Stimulated activated CD4-positive, alpha-beta T cell treated with anti-CD3 and anti-CD28 coated beads, Interleukin-1b, Interleukin-23, amount 100 ng/mL, for 24 hours (primary cell): ENCODE measurements at regions not wholly inside any gene's neighbourhood (a gene's known extent, or its start where the extent isn't known, plus 50 kb on each side); places are given as distances from the start of the nearest gene placed in this dataset.
"Not testable (repeated sequence)": the region's sequence is repeated elsewhere in the genome, so short reads cannot be mapped to it uniquely, and the experiment has no call there.

Experiments
- DNase-seq, 4 experiments: peaks; one replicate each; pipeline ENCODE4 v3.0.0-alpha.2; 2020; ENCODE audit warnings: low read depth in 4 of 4, low spot score in 1 of 4

DNA sequence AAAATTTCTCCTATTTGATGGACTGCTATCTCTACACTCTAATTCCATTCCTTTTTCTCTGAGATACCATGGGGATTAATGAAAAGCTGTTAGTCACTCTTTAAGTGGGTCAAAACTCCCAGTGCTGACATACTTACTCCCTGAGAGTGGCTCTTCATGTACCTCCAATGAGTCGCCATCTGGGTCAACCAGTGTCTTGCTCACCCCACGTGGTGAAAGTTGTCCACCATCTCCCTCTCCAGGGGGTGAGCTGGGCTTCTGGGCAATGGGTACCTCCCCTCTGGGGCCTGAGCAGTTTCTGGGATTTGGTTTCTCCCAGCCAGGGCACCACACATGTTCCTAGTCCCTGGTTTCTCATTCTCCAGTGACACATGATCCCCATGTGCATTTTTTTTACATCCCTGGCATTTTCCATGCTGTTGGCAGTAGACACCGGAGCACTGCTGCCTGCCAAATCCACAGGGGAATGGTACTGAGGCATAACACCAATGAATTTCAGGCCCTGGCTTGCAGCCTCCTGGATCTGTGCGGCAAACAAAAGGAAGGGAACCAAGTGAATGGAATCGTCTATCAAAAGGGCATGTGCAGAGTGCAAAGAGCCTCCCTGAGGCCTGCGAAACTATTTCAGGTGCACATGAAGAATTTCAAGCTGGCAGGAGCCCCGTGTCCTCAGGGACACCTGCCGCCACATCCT lies 817.9 kb upstream of the AMELY start:
- no peak for DNase-seq

DNA sequence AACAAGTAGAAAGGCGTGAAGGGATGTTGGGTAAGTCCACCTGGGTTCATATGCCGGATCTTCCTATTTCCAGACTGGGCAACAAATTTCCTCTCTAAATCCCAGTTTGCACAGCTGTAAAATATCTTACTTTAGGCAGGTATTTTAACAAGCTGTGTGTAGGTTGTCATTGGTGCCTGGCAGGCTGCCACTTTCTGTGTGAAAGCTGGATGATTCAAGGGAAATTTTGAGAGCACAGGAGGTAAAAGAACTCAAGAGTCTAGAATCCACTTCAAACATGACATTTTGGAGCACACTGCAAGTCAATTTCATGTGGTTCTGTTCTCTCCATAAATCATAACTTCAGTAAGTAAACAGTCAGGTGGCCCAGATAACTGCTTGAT lies 817.4 kb upstream of the AMELY start:
- DNase-seq: peak in 1 of 4 experiments; percentile 4

DNA sequence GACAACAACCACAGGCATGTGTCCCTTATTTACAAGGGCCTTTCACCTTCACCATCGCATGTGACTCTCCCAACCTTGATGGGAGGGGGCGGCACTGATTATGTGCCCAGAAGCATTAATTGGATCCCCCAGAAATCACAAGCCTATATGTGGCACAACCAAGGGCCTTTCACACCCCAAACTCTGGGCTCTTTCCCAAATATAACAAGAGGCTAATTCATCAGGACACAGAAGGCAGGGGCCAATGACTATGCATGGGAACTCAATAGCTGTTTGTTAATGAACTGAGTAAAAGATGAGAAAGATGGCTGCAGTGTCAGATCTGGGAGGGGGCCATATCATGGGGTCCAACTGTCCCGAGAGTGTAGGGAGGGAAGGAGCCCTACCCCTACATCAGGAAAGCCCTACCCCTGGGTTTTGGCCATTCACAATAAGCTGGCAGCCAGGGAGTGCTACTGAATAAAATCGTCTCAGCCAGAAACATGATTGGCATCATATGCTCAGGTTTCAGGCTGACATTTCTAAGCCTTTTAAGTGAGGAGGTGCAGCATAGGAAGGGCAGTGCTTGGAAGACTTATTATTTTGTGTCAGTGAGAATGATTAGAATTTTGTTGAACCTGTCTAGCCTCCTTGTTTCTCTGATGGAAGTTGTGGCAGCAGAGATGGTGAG lies 814.4 kb upstream of the AMELY start:
- no peak for DNase-seq

DNA sequence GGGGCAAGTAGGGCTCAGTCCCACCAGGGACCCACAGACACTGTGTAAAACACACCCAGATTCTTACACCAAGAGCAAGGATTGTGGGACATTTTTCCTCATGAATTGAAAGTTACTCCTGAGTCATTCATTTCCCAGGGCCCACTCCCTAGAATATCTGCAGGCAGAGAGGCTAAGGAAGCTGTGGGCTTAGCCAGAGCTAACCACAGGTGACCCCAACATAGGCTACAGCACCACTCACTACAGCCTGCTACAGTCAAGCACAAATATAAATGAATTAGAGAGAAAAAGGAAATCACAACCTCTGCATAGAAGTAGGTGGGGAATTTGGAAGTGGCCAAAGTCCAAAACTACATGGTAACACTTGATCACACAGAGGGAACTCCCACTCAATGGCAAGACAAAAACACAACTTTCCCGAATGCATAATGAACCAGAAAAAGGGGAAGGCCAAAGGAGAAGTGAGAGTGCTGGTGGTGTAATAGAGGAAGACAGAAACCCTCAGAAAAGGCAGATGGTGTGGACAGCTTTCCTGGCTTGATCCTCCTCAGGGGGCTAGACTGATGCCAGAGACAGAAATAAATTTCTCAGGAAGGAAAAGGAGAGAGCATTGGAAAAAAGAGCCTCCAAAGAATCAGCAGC lies 812.6 kb upstream of the AMELY start:
- no peak for DNase-seq

DNA sequence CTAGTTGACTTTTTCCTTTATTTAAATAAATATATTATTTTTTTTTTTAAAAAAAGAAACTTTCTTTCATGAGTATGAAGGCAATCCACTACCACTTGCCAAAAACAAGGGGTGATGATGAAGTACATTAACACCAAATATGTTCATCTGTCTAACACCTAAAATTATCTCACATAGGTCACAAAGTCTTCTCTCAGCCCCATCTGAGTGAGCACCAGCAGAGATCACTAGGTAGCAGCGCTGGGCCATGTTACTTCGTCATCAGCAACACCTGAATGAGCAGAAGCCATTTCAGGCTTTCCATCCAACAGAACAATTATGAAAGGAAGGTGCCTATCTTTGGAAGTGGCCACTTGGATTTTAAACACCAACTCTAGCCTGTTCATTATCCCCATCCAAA lies 811.6 kb upstream of the AMELY start:
- DNase-seq: no peak

DNA sequence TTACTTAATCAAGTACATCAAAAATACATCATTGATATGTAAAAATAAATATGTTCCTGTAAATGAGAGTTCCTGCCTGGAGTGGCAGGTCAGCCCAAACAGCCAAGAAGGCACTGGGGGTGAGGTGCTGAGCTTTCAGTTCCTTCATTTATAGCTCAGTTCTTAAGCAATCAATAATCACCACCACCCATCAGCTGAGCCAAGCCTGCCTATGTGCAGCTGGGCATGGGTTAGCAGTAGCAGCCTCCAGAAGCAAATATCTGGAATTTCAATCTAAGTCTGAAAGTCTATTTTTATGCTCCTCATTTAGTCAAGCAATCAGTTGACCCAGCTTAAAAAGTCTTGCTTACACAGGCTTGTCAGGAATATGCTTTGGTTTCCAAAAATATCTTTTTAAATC lies 811.0 kb upstream of the AMELY start:
- DNase-seq: no peak

DNA sequence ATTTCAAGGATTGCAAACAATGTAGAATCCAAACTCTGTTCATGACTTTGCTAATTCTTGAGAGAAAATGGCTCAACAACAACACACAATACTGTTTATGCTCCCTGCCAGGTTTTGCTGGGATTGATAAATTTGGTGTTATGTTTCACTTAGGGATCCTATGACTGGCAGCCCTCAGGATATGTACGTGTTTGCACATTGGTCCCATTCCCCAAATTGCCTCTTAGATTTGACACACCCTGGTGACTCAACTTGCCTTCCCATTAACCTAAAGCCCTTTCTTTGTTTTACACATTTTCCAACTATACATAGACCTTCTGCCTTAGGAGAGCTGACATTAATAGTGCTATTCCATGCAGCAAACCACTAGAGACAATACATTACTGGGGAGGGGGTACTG lies 809.4 kb upstream of the AMELY start:
- no peak for DNase-seq

DNA sequence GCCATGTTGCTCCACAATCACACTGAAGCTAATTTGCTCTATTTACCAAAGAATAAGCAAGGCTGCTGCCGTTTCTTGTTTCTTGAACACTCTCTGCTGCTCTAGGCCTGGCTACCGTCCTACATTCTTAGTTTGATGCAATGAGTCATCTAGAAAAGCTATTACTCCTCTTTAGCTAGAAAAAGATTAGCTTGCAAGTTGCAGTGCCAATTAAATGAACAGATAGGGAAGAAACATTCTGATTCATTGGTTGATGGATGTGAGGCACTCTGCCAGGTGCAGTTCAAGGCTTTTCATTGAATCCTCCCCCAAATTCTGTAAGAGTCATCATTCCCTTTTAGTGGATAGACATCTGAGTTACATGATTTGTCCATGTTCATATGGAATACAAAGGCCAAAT lies 807.7 kb upstream of the AMELY start:
- DNase-seq: no peak

DNA sequence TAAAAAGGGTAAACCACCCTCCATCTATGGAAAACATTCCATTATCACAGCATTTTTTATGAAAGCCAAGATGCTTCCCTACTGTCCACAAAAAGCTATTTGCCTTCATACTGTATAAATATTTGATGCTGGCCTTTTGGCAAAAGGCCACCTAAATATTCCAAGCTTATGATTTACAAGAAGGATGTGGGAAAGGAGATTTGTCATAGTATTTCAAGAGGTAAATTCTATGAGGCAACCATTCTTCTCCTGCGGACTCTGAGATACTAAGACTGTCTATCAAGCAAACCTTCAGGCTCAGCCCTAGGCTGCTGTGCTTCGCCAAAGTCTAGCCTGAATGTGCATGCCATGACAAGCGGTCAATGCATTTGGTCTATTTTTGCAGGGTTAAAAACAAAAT lies 807.1 kb upstream of the AMELY start:
- DNase-seq: no peak

DNA sequence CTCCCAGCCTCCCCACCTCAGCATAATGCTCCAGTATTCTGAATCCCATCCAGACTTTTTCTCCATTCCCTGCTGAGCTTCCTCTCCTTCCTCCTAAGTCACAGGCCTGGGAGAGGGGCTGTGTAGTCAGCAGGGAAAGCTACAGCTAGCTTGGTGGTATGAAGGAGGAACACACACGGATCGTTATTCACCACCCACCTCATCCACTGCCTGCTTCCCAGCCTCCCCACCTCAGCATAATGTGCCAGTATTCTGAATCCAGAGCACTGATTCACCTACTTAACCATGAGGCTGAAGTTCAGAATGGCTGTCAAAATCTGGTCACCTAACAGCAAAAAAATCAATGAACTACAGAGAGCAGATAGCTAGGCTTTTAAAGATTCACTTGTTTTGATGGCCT lies 806.6 kb upstream of the AMELY start:
- DNase-seq: no peak

DNA sequence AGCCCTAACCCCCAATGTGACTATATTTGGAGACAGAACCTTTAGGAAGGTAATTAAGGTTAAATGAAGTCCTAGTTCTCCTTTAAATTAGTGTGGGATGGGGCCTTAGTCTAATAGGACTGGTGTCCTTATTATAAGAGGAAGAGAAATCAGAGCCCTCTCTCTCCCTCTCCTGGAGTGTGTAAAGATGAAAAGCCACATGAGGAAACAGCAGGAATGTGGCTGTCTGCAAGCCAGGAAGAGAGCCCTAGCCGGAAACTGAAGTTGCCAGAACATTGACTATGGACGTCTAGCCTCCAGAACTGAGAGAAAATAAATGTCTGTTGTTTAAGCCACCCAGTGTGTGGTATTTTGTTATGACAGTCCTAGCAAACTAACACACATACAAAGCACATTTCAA lies 802.9 kb upstream of the AMELY start:
- no peak for DNase-seq

DNA sequence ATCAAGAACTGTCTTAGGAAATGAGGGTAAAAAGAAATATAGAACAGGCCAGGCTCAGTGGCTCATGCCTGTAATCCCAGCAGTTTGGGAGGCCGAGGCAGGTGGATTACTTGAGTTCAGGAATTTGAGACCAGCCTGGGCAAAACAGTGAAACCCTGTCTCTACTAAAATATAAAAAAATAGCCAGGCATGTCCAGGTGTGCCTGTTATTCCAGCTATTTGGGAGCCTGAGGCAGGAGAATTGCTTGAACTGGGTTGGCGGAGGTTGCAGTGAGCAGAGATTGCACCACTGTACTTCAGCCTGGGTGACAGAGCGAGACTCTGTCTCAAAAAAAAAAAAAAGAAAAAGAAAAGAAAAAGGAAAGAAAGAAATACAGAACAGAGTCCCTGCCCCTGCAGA lies 802.2 kb upstream of the AMELY start:
- DNase-seq: not testable (repeated sequence)

DNA sequence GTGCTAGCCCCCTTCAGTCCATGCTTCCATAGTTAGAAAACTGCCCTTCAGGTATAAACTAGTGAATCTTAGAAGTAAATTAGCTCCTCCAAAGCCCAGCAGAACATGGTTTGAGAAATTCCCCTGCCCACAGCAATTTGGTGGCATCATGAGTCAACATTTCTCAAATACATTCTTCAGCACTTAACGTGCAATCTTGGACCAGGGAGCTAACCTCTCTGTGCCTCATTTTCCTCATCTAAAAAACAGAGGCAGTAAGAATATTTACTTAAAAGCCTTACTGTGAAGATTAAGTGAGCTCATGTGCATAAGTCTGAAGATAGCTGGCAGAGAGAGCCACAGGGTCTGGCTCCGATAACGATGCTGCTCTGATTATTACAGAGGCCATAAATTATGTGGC lies 800.7 kb upstream of the AMELY start:
- no peak for DNase-seq

DNA sequence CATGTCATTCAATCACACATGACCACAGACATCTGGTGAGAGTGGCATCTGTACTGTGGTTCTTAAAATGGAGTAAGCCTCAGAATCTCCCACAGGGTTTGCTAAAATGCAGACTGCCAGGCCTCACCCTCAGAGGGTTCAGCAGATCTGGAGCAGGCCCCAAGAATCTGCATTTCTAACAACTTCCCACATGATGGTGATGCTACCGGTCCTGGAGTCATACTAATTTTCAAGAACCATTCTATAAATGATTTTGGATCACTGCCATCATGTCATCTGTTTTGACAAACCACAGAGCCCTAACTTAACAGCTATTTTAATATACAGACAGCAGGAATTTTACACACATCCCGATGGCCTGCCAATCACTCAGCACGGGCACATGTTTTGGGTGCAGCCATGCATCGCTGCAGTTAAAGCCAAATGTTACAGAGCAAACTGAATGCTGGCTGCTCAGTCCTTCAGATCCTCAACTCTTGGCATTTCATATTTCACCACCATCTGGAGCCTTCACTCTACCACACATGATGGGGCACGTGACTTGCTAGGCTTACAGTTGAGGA lies 792.1 kb upstream of the AMELY start:
- DNase-seq: no peak

DNA sequence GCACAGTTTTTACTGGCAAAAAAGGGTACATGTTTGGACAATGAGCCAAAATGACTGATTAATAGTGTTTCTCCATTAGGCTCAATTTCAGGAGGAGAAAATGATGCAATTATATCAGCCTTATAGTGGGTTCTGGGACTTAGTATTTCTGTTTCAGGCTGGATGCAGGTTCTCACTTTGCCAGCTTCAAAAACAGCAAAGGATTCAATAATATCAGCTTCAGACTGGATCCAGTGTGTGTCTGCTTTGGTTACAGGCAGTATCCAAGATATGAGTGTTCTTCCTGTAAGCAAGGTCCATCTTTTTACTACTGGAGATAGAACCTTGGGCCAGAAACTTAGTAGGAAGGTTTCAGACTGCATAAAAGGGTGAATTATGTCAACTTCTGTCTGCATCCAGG lies 790.9 kb upstream of the AMELY start:
- no peak for DNase-seq

DNA sequence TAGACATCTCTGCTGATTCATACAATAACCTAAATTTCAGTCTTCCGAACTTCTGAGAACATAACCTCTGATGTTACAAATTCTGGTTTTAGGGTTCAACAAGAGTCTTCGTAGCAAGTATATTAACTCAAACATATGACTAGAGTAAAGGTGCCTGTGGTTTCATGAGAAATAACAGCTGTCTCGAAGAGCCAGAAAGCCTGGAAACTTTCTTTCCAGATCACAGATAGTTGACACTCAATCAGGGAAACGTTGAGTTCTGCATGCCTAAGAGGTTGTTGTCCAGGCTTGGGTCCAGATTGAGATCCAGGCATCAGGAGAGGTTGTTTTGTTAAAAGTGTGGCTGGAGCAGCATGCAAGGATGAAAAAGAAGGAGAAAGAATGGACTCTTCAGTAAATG lies 790.1 kb upstream of the AMELY start:
- DNase-seq: no peak

DNA sequence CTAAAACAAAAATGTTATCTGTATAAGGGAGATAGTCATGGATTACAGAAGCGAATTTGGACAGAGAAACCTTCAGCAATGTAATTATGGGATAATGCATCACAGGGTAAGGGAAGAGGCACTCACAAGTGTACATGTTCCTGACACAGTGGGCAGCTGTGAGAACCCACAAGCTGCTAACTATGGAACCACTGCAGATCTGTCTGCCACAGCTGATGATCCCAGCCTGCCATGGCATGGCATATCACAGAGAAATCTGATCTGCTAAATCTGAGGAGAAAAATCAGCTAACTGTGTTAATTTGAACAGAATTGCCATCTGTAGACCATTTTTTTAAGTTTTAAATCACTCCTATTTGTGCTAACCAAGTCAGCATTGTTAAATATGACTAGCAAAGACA lies 786.0 kb upstream of the AMELY start:
- DNase-seq: no peak

DNA sequence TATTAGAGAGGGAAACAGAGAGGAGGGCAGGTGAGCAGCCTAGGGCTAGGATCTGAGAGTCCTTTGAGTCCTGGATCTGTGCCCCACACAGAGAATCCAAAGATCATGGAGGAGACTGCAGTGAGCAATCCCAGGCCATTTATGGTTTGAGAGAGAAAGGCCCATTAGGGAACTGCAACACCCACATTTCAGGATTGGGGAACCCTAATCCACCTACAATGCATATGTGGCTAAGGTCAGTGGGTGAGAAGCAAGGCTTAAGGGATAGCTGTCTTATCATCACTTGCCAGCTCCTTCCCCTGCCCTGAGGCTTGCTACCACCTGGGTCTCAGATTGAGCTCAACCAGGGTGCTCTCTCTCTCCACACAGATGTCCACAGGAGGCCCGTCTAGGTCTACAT lies 781.1 kb upstream of the AMELY start:
- no peak for DNase-seq

DNA sequence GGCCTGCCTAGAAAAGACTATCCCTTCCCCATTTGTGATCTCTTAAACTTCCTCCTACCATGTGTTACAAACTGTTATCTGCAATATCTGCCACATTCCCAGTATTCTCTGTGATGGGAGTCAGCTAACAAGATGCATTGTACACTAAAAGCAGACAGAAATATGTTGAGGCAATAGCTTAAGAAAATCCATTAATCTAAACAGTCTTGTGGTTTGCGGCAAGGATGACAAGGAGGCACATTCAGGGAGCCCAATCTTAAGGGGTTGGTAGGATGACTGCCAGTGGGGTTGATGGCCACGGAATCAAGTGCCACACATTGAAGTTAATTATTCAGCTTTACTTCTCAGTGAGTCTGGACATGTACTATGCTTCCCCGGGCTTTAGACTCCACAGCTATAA lies 775.5 kb upstream of the AMELY start:
- no peak for DNase-seq

DNA sequence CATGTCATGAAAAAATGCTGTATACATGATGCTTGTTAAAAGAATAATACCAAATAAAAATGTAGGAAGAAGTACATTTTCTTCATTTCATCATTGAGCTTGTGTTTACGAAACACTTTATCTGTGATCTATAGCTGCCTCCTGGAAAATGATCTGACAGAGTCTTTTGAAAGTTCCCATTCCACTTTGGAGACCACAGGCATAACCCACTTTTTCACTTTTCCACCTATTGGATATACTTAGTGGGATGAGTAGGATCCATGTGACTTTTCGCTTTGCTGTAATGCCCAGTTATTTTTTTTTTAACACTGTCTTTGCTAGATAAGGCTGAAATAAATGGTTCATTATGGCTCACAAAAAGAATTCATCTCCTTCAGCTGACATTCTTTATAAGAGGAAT lies 773.0 kb upstream of the AMELY start:
- no peak for DNase-seq

DNA sequence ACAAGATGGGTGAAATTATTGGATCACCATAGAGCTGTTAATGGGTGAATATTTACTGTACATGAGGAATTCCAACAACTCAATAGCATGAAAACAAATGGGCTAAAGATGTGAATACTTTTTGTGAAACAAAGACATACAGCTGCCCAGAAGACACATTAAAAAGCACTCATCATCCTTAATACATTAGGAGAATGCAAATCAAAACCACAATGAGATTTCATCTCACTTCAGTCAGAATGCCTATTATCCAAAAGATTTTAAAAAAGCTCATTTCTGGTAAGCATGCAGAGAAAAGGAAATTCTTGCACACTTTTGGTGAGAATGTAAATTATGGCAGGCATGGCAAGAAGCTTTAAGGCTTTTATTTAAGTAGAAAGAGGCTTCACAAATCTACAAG lies 770.8 kb upstream of the AMELY start:
- DNase-seq: no peak

DNA sequence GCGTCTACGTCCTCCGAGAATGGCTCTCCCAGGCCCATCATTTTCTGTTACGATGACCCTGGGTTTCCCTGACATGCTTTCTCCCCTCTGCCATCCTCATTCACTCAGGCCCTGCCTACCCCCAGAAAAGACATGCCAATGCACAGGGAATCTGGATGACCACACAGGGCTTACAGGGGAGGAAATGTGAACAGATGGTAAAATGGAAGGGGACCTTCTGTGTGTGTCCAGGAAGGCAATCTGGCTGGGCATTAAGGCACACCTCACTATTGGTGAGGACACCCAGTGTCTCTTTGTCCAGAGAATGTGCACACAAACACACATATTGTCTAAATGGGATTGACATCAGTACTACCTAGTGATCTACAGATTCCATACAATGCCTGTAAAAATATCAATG lies 769.9 kb upstream of the AMELY start:
- no peak for DNase-seq
